ENCODE measurements at regions not wholly inside any gene's neighbourhood (a gene's known extent, or its start where the extent isn't known, plus 50 kb on each side); places are given as distances from the start of the nearest gene placed in this dataset.

DNA sequence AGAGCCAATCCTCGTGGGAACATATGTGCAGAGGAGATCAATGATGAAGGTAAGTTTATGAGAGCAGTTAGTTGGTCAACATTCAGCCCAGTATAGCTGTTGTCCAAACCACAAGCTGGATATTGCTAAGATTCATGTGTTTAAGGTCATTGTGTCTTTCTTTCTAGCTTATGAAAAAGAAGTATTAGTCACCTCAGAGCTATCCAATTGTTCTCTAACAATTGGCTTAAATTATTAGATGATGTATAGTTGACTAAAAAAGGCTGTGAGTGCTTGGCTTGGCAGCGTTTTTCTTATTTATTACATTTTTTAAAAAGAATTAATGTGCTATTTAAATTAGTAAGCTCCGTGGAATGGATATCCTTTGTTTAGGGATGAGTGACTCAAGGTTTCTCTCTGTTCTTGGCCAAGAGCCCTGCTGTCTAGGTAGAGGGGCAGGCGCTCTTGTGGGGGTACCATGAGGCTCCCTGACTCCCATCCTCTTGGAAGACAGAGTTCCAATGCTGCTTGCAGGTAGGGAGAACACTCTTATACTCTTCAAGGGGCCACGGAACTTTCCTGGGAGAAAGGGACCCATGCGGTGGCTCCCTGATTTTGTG lies 487.4 kb downstream of the IRX1 start:
- FAIRE-seq: no peak

DNA sequence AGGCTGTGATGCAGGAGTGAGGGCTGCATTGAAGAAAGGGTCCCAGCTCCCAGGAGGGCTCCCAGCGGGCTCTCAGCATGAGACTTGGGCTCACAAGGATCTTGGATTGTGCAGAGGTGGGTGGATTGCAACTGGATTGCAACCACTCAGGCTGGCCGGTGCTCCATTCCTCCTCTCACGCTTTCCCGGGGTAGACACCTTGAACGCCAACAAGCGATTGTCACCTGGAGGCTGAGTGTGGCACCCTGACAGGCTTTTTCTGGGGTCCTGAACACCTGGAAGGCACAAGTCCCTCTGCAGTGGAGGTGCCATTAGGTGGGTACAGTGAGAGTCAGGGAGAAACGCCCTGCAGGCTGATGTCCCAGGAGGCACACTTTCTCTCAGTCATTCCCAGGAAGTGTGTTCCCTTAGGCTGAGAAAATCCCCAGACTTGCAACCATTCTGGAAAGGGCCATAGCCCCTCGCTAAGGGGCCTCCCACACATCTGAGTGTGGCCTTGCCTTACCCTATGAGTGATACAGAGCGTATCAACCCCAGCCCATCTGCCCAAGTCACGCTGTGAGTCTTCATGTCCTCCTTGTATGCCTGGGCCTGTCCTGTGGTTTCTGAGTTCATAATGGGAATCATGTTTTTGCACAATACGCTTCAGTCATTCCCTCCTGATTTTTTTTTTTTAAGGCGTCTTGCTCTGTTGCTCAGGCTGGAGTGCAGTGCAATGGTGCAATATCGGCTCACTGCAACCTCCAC lies 488.1 kb downstream of the IRX1 start:
- FAIRE-seq: no peak

DNA sequence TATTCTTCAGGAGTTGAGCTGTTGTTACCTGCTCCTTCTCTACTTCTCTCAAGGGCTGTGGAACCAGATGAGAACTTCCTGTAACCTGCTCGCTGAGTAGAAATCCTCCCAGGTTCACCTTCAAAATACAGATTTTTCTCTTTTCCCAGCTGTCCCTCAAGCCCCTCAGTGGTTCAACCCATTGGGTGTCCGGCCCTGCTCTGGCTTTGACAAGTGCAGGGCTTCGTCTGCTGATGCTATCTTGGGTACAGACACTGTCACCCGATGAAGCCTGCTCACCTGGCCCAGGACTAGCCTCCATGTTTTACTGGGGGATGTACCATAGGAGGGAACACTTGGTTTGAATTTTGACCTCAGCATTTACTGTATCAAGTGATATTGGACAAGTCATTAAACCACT lies 490.4 kb downstream of the IRX1 start:
- no peak for FAIRE-seq

GRCh38 chr5:4087110-4087509 lies 491.5 kb downstream of the IRX1 start:
- no peak for FAIRE-seq

DNA sequence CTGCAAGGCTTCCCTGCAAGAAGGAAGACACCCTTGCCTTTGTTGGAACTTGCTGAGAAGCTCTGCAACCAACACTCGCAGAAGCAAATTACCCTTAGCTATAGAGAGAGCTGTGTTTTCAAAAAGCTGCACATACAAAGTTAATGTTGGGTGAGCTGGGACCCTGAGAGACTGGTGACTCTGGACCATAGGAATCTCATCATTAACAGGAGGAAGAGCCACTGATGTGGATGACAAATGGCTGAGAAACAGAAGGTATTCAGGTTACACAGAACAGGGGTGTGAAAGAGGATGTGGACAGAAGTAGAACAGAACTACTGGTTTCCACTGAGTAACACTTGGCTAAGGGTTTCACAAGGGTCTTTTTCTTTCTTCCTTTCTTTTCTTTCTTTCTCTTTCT lies 493.5 kb downstream of the IRX1 start:
- no peak for FAIRE-seq

DNA sequence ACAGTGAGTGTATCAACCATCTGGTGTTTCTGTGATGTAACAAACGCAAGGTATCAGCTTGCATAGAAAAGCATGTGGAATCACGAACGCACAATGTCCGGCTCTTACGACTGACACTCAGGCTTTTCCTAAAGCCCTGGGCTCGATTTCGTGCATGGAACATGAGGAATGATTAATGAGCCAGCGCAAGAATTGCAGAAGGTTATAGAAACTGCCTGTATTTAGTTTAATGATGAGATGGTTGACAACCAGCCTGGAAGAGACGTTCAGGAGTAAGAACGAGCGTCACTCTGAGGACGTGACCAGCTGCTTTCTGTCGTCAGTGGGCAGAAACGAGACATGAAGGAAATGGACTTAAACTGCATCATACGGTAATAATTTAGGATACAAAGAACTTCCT lies 497.6 kb downstream of the IRX1 start:
- FAIRE-seq: no peak

DNA sequence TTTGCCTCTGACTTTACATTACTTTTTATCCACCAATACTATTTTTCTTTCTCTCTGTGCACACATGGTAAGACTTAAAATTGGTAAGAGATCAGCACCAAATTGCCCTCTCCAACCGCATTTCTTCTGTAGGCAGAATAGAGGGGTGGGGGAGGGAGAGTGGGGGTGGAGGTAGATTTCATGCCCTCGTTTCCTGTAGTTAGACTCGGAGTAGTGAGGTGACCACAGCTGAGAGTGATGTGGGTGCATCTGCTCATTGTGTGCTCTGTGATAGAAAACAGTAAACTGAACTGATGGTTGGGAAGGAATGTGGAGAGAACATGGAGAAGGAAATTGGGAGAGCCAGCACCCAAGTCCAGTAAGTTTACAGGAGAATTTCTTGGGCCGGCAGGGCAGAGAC lies 498.3 kb downstream of the IRX1 start:
- no peak for FAIRE-seq

DNA sequence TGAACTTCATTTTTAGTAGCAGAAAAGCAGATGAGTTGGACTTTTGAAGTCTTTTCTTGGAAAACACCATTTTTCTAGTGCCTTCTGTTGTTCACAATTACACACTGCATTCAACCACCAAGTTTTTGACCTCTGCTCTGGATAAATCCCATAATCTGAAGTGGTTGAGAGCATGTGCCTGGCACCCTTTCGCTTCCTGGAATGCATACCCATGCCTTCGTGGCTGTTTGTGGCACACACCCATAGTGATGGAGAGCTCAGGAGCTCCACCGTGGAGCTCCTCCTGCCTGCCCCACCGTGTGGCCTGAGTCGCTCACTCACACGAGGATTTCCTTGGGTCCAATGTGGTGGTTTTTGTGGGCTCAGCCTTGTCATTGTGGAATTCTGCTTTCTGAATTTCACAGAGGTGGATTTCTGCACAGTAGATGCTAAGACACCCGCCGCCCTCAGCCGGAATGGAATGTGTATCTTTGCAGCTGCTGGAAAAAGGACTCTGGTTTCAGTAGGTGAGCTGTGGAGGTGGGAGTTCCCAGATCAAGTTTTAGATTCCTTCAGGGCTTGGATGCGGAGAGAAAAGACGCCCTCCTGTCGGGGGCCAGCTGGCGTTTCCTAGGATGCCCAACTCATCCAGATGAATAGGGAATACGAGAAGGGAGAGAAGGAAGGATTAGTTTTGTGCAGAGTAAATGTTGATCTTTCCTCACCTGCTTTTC lies 500.4 kb downstream of the IRX1 start:
- FAIRE-seq: no peak

DNA sequence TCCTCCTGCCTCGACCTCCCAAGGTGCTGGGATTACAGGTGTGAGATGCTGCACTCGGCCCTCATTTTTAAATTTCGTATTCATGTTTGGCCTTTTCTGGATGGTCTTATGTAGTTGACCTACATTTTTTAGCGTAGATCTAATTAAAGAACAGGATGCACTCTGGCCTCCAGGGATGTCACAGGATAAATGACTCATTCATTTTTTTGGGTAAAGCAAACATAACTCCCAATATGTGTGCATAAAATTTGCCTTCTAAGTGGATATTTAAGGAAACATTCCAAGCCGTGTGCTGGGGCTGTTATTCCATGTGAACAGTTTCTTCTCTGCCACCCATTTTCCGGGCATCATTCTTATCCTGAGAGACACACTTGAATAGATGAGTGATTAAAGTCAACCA lies 501.6 kb downstream of the IRX1 start:
- FAIRE-seq: no peak

DNA sequence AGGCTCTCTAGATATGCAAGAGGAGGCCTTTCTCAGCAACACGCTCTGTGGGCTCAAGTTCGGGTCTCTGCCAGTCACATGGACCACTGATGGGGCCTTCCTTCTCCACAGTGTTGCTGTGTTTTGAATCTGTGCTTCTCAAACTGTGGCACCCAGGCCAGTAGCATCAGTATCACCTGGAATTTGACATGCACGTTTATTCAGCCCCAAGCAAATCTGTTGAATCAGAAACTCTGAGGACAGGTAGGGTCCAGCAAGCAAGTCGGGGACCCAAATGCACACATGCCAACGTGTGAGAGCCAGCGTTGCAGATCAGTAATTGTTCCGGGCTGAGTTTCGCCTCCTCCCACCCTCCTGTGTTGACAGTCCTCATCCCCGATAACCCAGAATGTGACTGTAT lies 502.6 kb downstream of the IRX1 start:
- no peak for FAIRE-seq

DNA sequence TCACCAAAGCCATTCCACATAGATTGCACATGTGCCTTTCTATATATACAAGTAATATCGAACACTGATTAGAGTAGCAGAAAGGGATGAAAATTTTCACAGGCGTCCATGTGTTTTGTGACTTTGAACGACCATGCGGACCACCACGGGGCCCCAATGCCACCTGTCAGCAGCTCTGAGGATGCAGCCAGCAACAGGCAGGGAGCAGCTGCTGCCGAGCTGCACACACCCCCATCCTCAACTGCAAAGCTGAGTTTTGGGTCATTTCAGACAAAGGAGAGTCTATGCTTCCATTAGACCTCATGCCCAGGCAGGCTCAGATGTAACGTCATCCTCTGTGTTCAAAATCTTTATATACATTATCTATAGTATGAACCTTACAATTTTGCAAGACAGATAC lies 503.8 kb downstream of the IRX1 start:
- no peak for FAIRE-seq

GRCh38 chr5:4100739-4101138 lies 505.1 kb downstream of the IRX1 start:
- no peak for FAIRE-seq

DNA sequence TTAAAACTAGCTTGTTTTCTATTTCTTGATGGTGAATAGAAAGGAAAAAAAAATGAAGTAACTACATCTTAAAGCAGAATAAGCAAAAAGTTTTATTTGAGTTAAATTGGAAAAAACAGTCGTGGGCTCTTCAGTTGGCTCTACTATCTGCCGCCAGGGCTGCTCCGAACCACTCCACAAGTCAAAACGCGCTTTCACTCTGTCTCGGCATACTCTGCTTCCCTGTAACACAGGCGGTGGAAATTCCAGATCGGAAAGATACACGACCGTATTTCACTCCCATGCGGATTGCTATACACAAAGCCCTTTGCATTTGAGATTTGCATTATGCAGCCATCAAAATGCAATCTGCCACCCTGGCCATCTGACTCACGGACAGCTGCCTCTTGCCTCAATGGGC lies 505.6 kb downstream of the IRX1 start:
- no peak for FAIRE-seq

DNA sequence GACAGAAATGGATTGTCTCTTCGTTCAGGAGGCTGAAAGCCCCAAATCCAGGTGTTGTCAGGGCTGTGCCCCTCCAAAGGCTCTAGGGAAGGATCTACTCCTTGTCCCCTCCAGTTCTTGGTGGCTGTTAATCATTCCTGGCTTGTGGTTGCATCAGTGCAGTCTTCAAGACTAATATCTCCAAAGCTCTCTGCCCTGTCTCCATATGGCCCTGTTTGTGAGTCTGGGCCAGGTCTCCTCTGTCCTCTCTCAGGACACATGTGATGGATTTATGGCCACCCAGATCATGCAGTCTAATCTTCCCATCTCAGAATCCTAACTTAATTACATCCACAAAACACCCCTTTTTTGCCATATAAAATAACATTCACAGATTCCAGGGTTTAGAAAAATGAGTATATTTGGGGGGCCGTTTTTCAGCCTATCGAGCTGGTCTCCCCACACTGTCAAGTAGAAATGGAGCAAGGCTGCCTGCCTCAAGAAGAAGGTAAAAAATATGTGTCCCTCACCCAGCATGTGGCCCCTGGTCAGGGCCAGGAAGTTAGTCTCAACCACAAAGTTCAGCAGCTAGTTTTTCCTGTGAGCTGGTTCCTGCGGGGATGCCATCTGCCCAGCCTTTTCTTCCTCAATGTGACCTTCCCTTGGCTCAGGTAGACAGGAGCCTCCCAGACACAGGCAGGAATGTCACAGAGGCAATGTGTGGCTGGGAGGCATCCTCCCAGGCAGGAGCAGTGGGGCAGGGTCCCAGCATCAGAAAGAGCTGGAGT lies 509.4 kb downstream of the IRX1 start:
- no peak for FAIRE-seq

GRCh38 chr5:4108690-4109089 lies 513.1 kb downstream of the IRX1 start:
- no peak for FAIRE-seq

GRCh38 chr5:4113426-4113825 lies 517.8 kb downstream of the IRX1 start:
- no peak for FAIRE-seq

GRCh38 chr5:4113905-4114304 lies 518.3 kb downstream of the IRX1 start:
- no peak for FAIRE-seq

- no peak for FAIRE-seq
Measured at GRCh38 chr5:4114452-4114851, 518.8 kb downstream of the IRX1 start.

DNA sequence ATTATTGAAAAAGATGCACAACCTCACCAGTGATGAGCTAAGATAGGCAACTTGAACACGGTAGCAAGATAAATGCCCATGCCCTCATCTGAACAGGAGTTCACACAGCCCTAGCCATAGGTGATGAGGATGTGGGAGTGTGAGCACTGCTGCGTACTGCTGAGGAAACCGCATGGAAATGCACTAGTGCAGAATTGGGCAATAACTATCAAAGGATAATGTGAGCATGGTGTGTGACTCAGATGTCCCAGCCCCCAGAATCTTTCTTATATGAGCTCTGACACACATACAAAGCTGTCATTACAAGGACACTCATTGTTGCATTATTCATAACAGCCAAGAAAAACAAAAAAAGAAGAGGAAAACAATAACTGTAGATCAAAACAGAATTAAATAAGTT lies 521.2 kb downstream of the IRX1 start:
- no peak for FAIRE-seq

- FAIRE-seq: no peak
Measured at GRCh38 chr5:4124221-4124970, 528.8 kb downstream of the IRX1 start.

DNA sequence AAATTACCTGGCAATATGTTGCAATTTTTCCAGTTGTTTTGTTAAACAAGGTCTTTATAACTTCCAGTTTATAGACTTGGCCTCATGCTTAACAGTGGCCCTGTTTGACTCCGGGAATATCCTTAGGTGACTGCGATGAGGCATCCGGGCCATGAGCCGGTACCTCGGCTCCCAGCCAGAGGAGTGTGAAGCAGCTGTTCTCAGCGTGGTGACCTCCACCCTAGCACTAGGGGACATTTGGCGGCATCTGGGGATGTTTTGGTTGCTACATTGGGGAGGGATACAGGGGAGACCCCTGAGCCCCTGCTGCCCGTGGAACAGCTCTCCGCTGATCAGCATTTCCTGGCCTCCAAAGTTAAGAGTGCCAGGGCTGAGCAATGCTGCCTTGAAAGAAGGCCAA lies 533.4 kb downstream of the IRX1 start:
- FAIRE-seq: no peak

GRCh38 chr5:4129523-4129922 lies 533.9 kb downstream of the IRX1 start:
- FAIRE-seq: no peak

DNA sequence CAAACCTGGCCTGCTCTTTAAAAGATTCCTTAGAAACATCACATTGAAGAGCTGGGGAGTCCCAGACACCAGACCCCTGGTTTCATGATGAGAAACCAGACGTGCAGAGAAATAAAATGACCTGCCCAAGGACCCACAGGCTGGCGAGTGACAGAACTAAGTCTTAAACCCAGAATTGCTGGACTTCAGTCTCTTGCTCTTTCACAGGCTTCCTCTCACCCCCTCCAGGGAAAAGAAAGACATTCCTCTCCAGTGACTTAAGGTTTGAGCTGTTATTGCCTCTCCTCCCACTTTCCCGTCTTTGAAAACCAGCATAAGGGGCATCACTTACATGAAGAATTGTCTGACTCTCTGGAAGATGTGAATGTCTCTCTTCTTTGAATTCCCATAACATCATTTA lies 535.2 kb downstream of the IRX1 start:
- FAIRE-seq: no peak
